Hepatocyte (in vitro differentiated cells): ENCODE measurements at regions not wholly inside any gene's neighbourhood (a gene's known extent, or its start where the extent isn't known, plus 50 kb on each side); places are given as distances from the start of the nearest gene placed in this dataset.

Source experiments
- DNase-seq: peaks from one replicate; pipeline ENCODE4 v3.0.0-alpha.2; 2016; ENCODE audit warnings: low spot score
- H2AFZ ChIP-seq: fragments of 200-600 bp; sonication (generic); 2 replicates; pipeline ENCODE4 v1.6.0; 2016; ENCODE audit warnings: antibody characterized with exemption, mild to moderate bottlenecking
- H3K27ac ChIP-seq: fragments of 200-600 bp; sonication (generic); 2 replicates; pipeline ENCODE4 v1.5.1; 2016; ENCODE audit warnings: mild to moderate bottlenecking
- H3K27me3 ChIP-seq: fragments of 200-600 bp; sonication (generic); 2 replicates; pipeline ENCODE4 v1.6.1; 2016
- H3K36me3 ChIP-seq: fragments of 200-600 bp; sonication (generic); replicated peaks from 2 replicates; pipeline ENCODE4 v1.5.1; 2016; ENCODE audit warnings: low read depth; ENCODE audit not compliant: insufficient read depth
- H3K4me1 ChIP-seq: fragments of 200-600 bp; sonication (generic); 2 replicates; pipeline ENCODE4 v1.5.1; 2016; ENCODE audit warnings: mild to moderate bottlenecking, moderate library complexity; ENCODE audit not compliant: insufficient read depth
- H3K4me2 ChIP-seq: fragments of 200-600 bp; sonication (generic); 2 replicates; pipeline ENCODE4 v1.6.0; 2016
- H3K4me3 ChIP-seq: fragments of 200-600 bp; sonication (generic); 2 replicates; pipeline ENCODE4 v1.5.1; 2016; ENCODE audit warnings: mild to moderate bottlenecking
- H3K79me2 ChIP-seq: fragments of 200-600 bp; sonication (generic); 2 replicates; pipeline ENCODE4 v1.6.0; 2017; ENCODE audit warnings: mild to moderate bottlenecking
- H3K9me2 ChIP-seq: fragments of 200-600 bp; sonication (generic); replicated peaks from 2 replicates; pipeline ENCODE4 v1.6.0; 2017; ENCODE audit warnings: mild to moderate bottlenecking; ENCODE audit not compliant: insufficient read depth
- H3K9me3 ChIP-seq: fragments of 200-600 bp; sonication (generic); 2 replicates; pipeline ENCODE4 v1.5.1; 2016; ENCODE audit warnings: low read depth, mild to moderate bottlenecking
- H4K20me1 ChIP-seq: fragments of 200-600 bp; sonication (generic); 2 replicates; pipeline ENCODE4 v1.6.0; 2016; ENCODE audit warnings: mild to moderate bottlenecking; ENCODE audit not compliant: insufficient read depth, poor library complexity, severe bottlenecking
- CTCF ChIP-seq: fragments of 200-600 bp; sonication (generic); IDR thresholded peaks from 2 replicates; pipeline ENCODE4 v1.5.1; 2016; ENCODE audit warnings: antibody characterized with exemption, mild to moderate bottlenecking; ENCODE audit not compliant: poor library complexity
- EZH2 ChIP-seq: fragments of 200-600 bp; sonication (generic); IDR thresholded peaks from 2 replicates; pipeline ENCODE4 v1.6.1; 2016; ENCODE audit warnings: antibody characterized with exemption, mild to moderate bottlenecking, borderline replicate concordance
- EZH2phosphoT487 ChIP-seq: fragments of 200-600 bp; sonication (generic); IDR thresholded peaks from one replicate; pipeline ENCODE4 v1.6.1; 2018; ENCODE audit warnings: antibody characterized with exemption, mild to moderate bottlenecking, low read depth, moderate library complexity; ENCODE audit not compliant: unreplicated experiment, severe bottlenecking
- WGBS: methylation state at CpG from one replicate; pipeline ENCODE4 v1.1.6; 2016; ENCODE audit warnings: low lambda C conversion rate; ENCODE audit errors: missing lambda C conversion rate; 5-methylcytosine and 5-hydroxymethylcytosine counted together

GRCh38 chr1:216924732-216925131 lies 201.5 kb upstream of the ESRRG start:
- Histone ChIP-seq H2AFZ (no peak overlapping the region), H3K4me2 (no peak overlapping the region), H3K36me3 (no peaks in the 10 kb centered on the region), H3K9me3 (no peaks in the 10 kb centered on the region), H3K27me3 (no peaks in the 10 kb centered on the region), H3K27ac (peak overlapping the region; percentile 20), H4K20me1 (no peaks in the 10 kb centered on the region), H3K4me3 (no peak overlapping the region), H3K9me2 (no peaks in the 10 kb centered on the region), H3K4me1 (no peaks in the 10 kb centered on the region), H3K79me2 (no peaks in the 10 kb centered on the region)
- TF ChIP-seq CTCF (no peak), EZH2phosphoT487 (no peak), EZH2 (no peak)
- 52% methylated on average over 4 of the region's 4 CpGs for WGBS
- DNase-seq, result no peak

GRCh38 chr1:216923601-216924000 lies 200.4 kb upstream of the ESRRG start:
- Histone ChIP-seq H3K9me3 (no peaks in the 10 kb centered on the region), H3K4me3 (no peak overlapping the region), H3K27ac (no peak overlapping the region), H3K4me2 (no peak overlapping the region), H3K4me1 (no peaks in the 10 kb centered on the region), H4K20me1 (no peaks in the 10 kb centered on the region), H3K79me2 (no peaks in the 10 kb centered on the region), H3K27me3 (no peaks in the 10 kb centered on the region), H2AFZ (no peak overlapping the region), H3K9me2 (no peaks in the 10 kb centered on the region), H3K36me3 (no peaks in the 10 kb centered on the region)
- 90% methylated on average over 5 of the region's 5 CpGs for WGBS
- TF ChIP-seq EZH2phosphoT487 (no peak), CTCF (no peak), EZH2 (no peak)
- no peak for DNase-seq

GRCh38 chr1:216922406-216922805 lies 199.2 kb upstream of the ESRRG start:
- WGBS, result 67% methylated on average over 2 of the region's 2 CpGs
- Histone ChIP-seq H3K27me3 (no peaks in the 10 kb centered on the region), H3K9me2 (no peaks in the 10 kb centered on the region), H3K36me3 (no peaks in the 10 kb centered on the region), H3K4me2 (no peak overlapping the region), H2AFZ (no peak overlapping the region), H3K79me2 (no peaks in the 10 kb centered on the region), H3K9me3 (no peaks in the 10 kb centered on the region), H3K27ac (no peak overlapping the region), H3K4me1 (no peaks in the 10 kb centered on the region), H3K4me3 (no peak overlapping the region), H4K20me1 (no peaks in the 10 kb centered on the region)
- DNase-seq, result no peak
- TF ChIP-seq EZH2phosphoT487 (no peak), CTCF (no peak), EZH2 (no peak)

GRCh38 chr1:216921866-216922265 lies 198.6 kb upstream of the ESRRG start:
- H4K20me1 ChIP-seq, result no peaks in the 10 kb centered on the region
- no peak overlapping the region for H3K4me3 ChIP-seq
- DNase-seq, result no peak
- no peak overlapping the region for H3K4me2 ChIP-seq
- H3K79me2 ChIP-seq, result no peaks in the 10 kb centered on the region
- H3K27me3 ChIP-seq, result no peaks in the 10 kb centered on the region
- TF ChIP-seq EZH2phosphoT487, result no peak
- TF ChIP-seq CTCF, result no peak
- no peak for TF ChIP-seq EZH2
- WGBS, result 98% methylated on average over 3 of the region's 3 CpGs
- no peak overlapping the region for H2AFZ ChIP-seq
- H3K9me3 ChIP-seq, result no peaks in the 10 kb centered on the region
- H3K27ac ChIP-seq, result no peak overlapping the region
- no peaks in the 10 kb centered on the region for H3K36me3 ChIP-seq
- no peaks in the 10 kb centered on the region for H3K9me2 ChIP-seq
- H3K4me1 ChIP-seq, result no peaks in the 10 kb centered on the region
